ENCODE measurements at regions not wholly inside any gene's neighbourhood (a gene's known extent, or its start where the extent isn't known, plus 50 kb on each side); places are given as distances from the start of the nearest gene placed in this dataset.

DNA sequence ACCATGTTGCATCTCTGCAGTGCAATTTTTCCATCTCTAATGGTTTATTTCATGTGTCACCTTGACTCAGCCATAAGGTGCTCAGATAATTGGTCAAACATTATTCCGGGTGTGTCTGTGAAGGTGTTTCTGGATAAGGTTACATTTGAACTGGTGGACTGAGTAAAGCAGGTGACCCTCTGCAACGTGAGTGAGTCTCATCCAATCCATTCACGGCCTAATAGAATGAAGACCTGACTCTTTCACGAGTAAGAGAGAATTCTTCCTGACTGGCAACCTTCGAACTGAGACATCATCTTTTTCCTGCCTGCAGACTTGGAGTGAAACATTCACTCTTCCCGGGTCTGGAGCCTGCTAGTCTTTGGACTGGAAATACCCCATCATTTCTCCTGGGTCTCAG is 77.1 kb upstream of the SLC22A23 start:
- TF ChIP-seq CTCF (IDR thresholded peaks at IDR 0.05) (no peak), EP300 (IDR thresholded peaks at IDR 0.05) (no peak), POLR2AphosphoS5 (IDR thresholded peaks at IDR 0.05) (no peak), POLR2A (IDR thresholded peaks at IDR 0.05) (no peak)

Measured in gastroesophageal sphincter (tissue), 3 donors.